SKM-1 (cell line): ENCODE measurements at regions not wholly inside any gene's neighbourhood (a gene's known extent, or its start where the extent isn't known, plus 50 kb on each side); places are given as distances from the start of the nearest gene placed in this dataset.

Source experiments
- DNase-seq: peaks from one replicate; lab custom pipeline; 2025; ENCODE audit not compliant: unreplicated experiment; lab: John Stamatoyannopoulos, UW

DNA sequence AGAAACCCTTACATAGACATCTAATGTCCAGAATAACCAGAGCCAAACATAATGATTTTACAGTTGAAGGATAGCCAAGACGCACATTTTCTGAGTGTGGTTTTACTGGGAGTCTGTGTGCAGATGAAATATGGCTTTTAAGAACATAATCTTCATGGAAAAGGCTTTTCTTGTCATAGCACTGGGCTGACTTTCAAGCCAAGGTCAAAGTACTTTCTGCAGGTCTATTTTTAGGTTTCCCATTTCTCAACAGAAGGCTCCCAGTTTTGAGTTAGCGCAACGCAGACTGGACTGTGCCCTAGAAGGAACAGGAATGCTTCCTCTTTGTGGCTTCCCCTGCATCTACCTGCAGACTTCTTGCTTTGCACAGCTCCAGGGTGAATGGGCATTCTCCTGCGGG is 92.3 kb upstream of the UPP2 start:
- DNase-seq: peak; percentile 80

DNA sequence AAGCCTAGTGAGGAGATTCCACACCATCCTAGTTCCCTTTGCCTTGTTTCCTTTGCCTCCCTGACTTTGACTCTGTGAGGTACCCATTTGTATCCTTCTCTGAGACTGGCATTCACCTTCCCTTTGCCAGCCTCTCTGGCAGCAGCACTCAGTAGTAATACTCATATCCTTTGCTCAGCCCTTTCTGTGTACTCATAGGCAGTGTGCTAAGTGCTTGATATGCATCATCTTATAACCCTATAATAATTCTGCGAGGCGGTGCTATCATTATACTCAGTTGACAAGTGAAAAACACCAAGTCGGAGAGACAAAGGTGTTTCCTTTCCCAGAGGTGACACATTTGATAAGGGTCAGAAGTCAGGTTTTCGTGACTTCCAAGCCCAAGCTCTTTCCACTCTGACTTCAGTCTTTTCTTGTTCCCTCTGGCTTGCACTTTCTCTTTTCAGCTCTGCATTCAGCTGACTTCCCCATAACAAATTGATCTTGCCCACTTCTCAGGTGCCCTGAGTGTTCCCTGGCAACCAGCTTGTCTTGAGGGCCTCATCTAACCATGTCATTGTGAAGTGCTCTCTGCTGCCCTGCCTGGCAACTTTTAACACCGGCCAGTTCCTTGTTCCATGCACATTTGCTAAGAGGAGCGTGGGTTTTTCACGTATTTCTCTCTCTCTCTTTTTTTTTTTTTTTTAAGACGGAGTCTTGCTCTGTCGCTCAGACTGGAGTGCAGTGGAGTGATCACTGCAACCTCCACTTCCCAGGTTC is 94.5 kb upstream of the UPP2 start:
- peak; percentile 63 for DNase-seq

DNA sequence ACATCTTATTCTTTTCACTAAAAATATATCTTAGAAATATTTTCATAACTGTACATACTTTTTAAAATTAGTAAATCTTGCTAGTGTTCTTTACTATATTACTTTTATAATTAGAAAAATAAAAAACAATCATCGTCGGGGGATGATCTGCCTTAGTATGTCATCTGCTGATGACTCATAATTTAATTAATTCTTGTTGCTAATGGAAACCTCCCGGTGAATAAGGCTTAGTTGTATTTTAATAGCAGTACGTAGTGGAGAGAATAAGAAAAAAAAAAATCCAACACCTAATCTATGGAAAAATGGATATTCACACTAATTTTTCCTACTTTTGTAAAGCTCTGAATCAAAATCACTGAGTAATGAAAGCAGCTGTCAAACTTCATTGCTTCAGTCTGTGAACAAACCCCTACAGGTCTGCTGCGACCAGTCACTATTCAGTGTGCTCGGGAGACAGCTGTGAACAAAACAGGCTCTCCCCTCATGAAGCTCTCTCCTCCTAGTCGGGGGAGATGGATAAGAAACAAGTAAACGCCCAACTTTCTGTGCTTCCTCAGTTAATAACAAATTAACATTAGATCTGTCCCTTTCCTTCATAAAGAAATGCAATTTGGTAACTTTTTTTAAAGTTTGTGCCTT is 97.4 kb upstream of the UPP2 start:
- DNase-seq: no peak

DNA sequence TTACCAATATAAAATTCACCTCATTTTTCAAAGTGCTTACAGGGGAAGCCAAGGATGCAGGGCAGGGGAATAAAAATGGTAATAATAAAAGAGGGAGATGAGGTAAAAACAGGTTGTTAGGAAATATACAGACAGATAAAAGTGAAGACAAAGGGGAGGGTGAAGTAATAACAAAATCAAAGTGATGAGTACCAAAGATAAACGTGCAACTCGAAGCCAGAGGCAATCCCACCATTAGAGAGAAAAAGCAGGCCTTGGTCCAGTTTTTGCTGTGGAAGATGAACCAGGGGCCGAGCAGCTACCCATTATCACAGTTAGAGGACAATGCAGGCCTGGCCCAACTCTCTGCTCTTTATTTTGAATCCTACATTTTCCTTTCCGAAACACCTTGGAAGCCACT is 99.6 kb upstream of the UPP2 start:
- no peak for DNase-seq

DNA sequence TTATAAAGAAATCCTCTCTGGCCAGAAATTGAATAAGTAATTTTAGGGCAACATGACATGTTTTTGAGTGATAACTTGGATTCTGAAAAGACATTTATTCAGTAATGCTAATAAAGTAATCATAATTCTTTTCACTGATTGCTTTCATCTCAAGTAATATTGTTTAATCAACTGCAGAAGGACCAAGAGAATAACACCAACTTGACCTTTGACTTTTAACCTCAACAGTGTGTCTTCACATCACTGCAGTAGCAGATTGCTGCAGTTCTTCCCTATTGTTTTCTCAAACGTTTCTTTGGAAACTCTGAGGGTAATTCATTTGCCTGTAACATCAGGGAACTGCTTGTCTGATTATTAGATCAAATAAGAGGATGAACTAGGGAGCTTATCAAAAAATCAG is 104.9 kb upstream of the UPP2 start:
- no peak for DNase-seq

DNA sequence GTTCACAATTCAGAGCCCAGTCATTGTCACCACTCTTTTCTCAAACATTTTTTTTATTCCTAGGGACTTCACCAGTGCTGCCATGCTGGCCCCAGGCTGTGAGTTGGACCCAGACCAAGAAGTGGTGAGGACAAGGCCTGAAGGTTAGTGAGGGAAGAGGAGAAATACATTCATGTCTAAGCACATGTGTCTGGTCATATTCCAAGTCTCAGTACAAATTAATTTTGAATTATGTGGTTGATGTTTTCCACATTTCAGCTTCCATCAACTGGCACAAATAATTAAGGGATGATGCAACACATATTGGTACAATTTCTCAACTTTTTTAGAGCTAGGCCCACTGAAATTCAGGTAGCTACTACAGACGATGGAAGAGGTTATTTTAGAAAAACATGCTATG is 106.6 kb upstream of the UPP2 start:
- DNase-seq: no peak

DNA sequence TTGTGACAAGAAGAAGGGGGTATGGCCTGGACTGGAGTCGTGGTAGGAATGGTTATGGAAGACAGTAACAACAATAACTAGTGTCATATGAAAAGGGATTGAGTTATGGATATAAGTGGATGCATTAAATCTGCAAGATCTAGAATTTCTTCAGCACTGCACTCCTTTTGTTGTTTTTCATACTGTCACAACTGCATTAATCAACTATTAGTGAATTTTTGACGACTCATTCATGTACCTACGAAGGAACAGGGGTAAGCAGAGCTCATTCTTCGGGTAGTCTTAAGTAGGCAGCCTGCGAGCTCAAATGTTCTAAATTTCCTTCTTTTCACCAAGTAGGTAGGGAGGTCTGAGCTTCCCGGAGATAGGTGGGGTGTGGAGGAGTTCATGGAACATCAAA is 109.7 kb upstream of the UPP2 start:
- no peak for DNase-seq

DNA sequence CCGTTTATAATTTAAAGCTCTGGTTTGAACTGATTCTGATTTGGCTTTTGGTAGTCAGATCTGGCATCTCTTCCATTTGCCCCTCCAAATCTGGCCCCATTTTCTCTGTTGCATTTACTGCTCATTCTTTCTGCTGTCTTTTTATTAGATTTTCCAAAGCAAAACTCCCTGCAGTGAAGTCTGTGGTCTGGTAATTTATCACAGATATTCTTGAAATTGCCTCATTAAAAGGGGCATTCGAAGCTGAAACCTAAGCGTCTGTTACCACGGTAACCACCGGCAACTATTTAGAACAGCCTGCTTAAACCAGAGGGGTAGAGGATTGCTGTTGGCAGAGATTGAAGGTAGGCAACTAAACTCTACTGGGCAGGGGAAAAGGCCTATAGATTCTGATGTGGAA is 111.5 kb upstream of the UPP2 start:
- no peak for DNase-seq

DNA sequence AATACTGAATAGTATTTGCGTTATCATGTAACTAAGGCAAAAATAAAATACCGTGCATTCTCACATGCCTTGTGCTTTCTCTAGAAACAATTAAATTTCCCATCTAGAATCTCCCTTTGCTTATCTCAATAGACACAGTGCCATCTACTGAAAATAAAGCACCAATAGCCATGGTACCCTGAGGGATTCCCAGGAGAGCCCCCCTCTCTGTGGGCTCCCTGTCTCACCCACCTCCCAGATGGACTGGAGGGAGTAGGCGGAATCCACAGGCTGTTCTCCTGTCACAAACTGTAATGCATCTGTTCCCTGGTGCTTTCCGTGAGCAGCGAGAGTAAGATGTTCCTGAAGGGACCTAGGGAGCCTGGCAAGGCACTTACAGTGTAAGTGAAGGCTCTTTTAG is 112.4 kb upstream of the UPP2 start:
- DNase-seq: no peak

DNA sequence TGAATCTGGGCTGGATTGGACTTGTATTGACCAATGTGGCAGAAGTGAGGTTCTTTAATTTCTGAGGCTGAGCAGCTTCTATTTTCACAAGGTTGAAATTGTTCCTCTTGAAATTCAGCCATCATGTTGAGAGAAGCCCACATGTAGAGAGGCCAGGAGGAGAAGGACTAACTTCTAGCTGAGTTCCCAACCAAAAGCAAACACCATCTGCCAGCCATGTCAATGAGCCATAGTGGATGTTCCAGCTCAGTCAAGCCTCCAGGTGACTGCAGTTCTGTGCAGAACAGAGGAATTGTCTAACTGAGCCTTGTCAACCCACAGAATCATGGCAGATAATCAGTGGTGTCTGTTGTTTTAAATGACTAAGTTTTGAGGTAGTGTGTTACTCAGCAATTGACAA is 110.6 kb upstream of the ACVR1 start:
- no peak for DNase-seq

DNA sequence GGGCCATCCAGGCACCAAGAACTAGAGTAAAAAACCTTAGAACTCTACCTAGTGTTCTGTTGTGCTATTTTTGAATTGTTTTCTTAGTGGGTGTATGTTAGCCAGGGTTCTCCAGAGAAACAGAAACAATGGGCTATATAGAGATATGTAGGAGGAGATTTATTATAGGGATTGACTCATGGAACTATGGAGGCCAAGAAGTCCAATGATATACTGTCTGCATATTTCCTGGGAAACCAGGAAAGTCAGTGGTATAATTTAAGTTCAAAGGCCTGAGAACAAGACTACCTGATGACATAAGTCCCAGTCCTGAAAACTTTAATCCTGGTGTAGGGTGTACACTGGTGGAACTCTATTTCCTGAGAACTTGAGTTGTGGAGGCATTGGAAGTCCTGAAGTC is 108.7 kb upstream of the ACVR1 start:
- DNase-seq: no peak

DNA sequence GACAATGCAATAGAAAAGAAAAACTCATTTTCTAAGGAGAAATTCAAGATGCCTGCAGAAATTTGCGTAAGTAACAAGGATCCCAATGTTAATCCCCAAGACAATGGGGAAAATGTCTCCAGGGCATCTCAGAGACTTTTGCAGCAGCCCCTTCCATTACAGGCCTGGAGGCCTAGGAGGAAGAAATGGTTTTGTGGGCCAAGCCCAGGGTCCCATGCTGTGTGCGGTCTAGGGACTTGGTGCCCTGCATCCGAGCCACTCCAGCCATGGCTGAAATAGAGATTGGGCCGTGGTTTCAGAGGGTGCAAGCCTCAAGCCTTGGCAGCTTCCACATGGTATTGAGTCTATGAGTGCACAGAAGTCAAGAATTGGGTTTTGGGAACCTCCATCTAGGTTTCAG is 103.9 kb upstream of the ACVR1 start:
- no peak for DNase-seq

DNA sequence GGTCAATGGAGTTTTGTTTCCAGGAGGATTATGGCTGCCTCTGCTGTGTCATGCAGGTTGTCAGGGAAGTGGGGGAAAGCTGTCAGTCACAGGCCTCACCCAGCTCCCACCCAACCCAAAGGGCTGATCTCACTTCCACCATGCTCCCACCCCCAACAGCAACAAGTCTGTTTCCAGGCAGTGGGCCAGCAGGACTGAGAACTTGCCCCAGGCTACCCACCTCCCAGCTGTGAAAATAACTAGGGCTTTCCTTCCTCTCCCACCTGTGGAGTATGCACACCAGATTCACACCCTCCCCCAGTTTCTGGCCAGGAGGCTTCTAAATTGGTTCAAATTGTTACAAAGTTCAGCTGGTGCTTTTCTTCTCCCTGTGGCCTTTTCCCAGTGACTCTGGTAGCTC is 95.6 kb upstream of the ACVR1 start:
- no peak for DNase-seq

DNA sequence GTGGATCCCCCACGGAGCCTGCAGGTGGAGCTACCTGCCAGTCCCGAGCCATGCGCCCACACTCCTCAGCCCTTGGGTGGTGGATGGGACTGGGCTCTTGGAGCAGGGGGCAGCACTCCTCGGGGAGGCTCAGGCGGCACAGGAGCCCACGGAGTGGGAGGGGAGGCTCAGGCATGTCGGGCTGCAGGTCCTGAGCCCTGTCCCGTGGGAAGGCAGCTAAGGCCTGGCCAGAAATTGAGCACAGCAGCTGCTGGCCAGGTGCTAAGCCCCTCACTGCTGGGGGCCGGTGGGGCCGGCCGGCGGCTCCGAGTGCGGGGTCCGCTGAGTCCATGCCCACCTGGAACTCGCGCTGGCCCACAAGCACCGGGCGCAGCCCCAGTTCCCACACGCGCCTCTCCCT is 91.7 kb upstream of the ACVR1 start:
- no peak for DNase-seq

DNA sequence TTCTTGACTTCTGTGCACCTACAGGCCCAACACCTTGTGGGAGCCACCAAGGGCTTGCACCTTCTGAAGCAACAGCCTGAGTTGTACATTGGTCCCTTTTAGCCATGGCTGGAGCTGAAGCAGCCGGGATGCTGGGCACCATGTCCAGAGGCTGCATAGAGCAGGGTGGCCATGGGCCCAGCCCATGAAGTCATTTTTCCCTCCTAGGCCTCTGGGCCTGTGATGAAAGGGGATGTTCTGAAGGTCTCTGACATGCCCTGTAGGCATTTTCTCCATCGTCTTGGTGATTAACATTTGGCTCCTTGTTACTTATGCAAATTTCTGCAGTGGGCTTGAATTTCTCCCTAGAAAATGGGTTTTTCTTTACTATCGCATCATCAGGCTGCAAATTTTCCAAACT is 83.1 kb upstream of the ACVR1 start:
- DNase-seq: no peak

DNA sequence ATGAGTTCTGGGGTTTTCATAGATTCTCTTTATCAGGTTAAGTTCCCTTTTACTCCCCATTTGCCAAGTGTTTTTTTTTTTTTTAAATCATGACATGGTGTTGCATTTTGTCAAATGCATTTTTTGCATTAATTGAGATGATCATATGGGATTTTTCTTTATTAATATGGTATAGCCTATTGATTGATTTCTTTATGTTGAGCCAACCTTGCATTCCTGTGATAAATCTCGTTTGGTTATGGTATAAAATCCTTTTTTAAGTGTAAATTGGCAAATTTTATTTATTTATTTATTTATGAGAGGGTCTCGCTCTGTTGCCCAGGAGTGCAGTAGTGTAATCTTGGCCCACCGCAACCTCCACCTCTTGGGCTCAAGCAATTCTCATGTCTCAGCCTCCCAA is 81.5 kb upstream of the ACVR1 start:
- DNase-seq: no peak

DNA sequence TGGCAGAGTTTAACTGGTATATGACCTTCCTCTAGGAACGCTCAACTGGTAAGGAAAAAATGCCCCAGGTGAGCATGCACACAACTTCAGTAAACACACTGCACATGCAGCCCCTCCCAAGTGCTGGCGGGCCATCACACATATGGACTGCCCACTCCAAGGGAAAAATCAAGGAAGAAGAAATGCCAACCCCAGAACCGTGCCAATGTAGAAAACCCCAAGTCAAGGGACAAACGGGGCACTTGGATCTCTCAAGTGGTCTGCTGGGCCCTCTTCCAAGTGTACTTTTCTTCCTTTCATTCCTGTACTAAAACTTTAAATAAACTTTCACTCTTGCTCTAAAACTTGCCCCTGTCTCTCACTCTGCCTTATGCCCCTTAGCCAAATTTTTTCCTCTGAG is 76.4 kb upstream of the ACVR1 start:
- no peak for DNase-seq

DNA sequence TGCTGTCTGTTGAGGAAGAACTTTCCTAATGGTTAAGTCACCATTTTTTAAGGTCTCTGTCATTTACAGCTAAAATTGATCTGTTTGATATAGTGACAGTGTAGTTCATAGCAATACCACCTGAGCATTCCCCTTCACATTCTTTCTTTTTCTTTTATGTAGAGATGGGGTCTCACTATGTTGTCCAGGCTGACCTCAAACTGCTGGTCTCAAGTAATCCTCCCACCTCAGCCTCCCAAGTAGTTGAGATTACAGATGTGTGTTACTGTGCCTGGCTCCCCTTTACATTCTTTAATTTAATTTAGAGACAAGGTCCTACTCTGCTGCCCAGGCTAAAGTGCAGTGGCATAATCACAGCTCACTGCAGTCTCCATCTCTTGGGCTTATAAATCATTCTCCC is 72.7 kb upstream of the ACVR1 start:
- no peak for DNase-seq

DNA sequence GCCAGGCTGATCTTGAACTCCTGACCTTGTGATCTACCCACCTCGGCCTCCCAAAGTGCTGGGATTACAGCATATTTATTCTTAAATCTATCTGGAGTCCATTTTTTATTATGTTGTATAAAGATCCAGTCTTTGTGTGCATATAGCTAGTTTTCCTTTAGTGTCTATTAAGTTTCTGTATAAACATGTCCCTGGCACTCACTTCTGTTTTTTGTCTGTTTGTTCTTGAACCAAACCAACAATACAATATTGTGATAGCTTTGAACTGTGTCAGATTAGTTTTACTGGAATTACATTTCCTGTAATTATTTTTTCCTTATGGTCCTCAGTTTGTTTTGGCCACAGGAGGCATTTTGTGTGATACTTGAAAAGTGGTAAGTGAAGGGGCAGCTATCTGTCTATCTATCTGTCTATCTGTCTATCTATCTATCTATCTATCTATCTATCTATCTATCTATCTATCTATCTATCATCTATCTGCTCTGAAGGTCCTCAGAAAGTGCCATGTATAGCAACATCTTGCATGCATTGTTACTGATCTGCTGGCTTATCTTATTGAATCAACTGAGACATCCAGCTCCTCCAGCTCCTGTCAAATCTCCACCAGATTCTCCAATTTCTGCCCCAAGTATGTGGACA is 70.9 kb upstream of the ACVR1 start:
- DNase-seq: no peak

DNA sequence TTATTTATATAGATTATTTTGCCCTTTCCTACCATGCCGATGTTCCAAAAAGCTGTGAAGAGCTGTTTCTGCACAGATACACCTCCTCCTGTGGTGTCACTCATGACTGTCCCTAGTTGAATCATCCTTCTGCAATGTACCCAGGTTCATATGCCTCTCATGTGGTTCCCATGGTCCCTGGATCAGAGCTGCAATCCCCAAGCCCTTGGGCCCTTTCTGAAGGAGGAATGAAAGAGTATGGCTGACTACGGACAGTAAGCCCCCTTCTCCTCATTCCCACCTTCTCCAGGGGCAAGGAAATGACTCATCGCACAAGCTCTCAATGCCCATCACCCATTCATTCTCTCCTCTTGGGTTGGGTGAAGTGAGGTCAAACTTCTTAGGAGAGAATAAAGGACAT is 63.9 kb upstream of the ACVR1 start:
- DNase-seq: no peak

DNA sequence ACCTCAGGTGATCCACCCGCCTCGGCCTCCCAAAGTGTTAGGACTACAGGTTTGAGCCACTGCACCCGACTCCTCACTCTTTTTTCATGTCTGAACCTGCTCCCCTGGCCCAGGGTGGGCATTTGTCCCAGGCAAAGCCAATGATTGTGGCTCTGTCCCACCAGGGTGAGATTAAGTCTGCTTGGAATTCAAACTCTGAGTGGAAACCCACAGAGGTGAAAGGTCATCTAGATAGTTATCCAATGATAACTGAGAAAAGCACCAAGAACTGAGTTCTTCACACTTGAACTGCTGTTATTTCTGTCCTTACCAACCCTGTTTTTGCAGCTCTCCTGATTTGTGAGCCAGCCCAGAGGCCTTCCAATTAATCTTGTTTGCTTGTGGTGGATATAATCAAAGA is 62.4 kb upstream of the ACVR1 start:
- no peak for DNase-seq

DNA sequence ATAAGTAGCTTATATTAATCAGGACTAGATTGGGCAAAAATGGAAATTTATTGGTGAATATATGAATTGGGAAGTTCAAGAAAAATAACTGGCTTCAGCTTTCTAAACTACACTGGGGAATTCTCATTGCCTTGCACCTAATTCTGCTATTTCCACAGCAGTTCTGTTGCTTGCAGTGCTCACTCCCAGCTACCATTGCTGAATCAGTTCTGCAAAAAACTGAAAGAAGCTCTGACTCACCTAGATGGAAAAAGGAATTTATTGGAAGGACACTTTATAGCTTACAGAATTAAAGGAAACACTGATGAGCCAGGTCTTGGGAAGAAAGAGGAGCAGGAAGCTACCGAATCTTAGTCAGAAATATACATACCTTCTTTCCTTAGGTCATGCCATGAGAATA is 60.3 kb upstream of the ACVR1 start:
- no peak for DNase-seq
